HS-27A (cell line): ENCODE measurements at regions not wholly inside any gene's neighbourhood (a gene's known extent, or its start where the extent isn't known, plus 50 kb on each side); places are given as distances from the start of the nearest gene placed in this dataset.
"Not testable (repeated sequence)": the region's sequence is repeated elsewhere in the genome, so short reads cannot be mapped to it uniquely, and the experiment has no call there.

Source experiments
- DNase-seq: peaks from one replicate; pipeline ENCODE4 v3.0.0-alpha.2; 2012; ENCODE audit warnings: low read depth, missing footprints

GRCh38 chr5:58018016-58018415 is 441.9 kb downstream of the PLK2 start:
- DNase-seq: no peak

- DNase-seq: no peak
These were observed 443.0 kb downstream of the PLK2 start for GRCh38 chr5:58016877-58017276.

- no peak for DNase-seq
These were observed 443.5 kb downstream of the PLK2 start for GRCh38 chr5:58016358-58016757.

- no peak for DNase-seq
These were observed 444.7 kb downstream of the PLK2 start for GRCh38 chr5:58015175-58015574.

GRCh38 chr5:58013542-58014258 is 446.2 kb downstream of the PLK2 start:
- DNase-seq: no peak

- no peak for DNase-seq
These were observed 447.0 kb downstream of the PLK2 start for GRCh38 chr5:58012801-58013315.

GRCh38 chr5:58012102-58012501 is 447.8 kb downstream of the PLK2 start:
- DNase-seq: no peak

GRCh38 chr5:58011301-58011700 is 448.6 kb downstream of the PLK2 start:
- DNase-seq: no peak

- no peak for DNase-seq
These were observed 450.1 kb downstream of the PLK2 start for GRCh38 chr5:58009754-58010153.

GRCh38 chr5:58002323-58002722 is 457.6 kb downstream of the PLK2 start:
- no peak for DNase-seq

- no peak for DNase-seq
These were observed 466.0 kb downstream of the PLK2 start for GRCh38 chr5:57993866-57994265.

- no peak for DNase-seq
These were observed 470.5 kb downstream of the PLK2 start for GRCh38 chr5:57989378-57989777.

- no peak for DNase-seq
These were observed 471.1 kb downstream of the PLK2 start for GRCh38 chr5:57988813-57989212.

GRCh38 chr5:57987552-57987951 is 472.3 kb downstream of the PLK2 start:
- no peak for DNase-seq

- no peak for DNase-seq
These were observed 473.0 kb downstream of the PLK2 start for GRCh38 chr5:57986761-57987341.

GRCh38 chr5:57983426-57983825 is 476.5 kb downstream of the PLK2 start:
- no peak for DNase-seq

- no peak for DNase-seq
These were observed 480.2 kb downstream of the PLK2 start for GRCh38 chr5:57979671-57980070.

- DNase-seq: no peak
These were observed 483.4 kb downstream of the PLK2 start for GRCh38 chr5:57976506-57976905.

GRCh38 chr5:57972099-57972498 is 487.8 kb downstream of the PLK2 start:
- not testable (repeated sequence) for DNase-seq

GRCh38 chr5:57960569-57960968 is 478.0 kb upstream of the ACTBL2 start:
- DNase-seq: no peak

- no peak for DNase-seq
These were observed 474.0 kb upstream of the ACTBL2 start for GRCh38 chr5:57956636-57957035.

- no peak for DNase-seq
These were observed 472.9 kb upstream of the ACTBL2 start for GRCh38 chr5:57955511-57955910.

GRCh38 chr5:57953792-57954191 is 471.2 kb upstream of the ACTBL2 start:
- no peak for DNase-seq
